ENCODE measurements at regions not wholly inside any gene's neighbourhood (a gene's known extent, or its start where the extent isn't known, plus 50 kb on each side); places are given as distances from the start of the nearest gene placed in this dataset.

DNA sequence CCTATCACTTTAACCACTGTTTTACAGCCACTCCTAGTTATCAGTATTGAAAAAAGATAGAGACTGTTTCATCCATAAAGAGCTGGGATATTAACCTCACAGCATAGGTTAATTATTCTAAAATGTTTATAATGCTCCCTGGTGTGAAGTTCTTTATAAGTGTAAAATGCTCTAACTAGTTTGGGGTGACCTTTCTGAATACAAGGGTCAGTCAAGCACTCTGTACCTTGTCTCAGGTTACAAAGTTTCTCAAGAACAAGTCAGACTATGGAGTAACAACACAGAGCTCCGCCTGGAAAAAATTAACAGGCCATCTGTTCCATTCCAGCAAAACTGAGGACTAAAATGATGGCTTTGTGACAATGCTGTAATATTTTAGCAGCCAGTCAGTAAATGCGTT is 107.4 kb downstream of the NOL4 start:
- TF ChIP-seq EZH2 (IDR thresholded peaks at IDR 0.05; ENCODE audit: insufficient read depth, poor library complexity, severe bottlenecking), result no peak
- TF ChIP-seq EZH2phosphoT487 (IDR thresholded peaks at IDR 0.05; ENCODE audit: insufficient read depth, low read depth), result no peak
